HepG2 (cell line): ENCODE measurements at regions not wholly inside any gene's neighbourhood (a gene's known extent, or its start where the extent isn't known, plus 50 kb on each side); places are given as distances from the start of the nearest gene placed in this dataset.

ENCODE experiments used
- ATAC-seq: fragments of 200-7000 bp; cut with Tn5 transposase; 3 replicates; pipeline ENCODE4 v1.9.1; 2020; ENCODE audit warnings: mild to moderate bottlenecking, moderate library complexity
- BruUV-seq: library from RNA; stranded (reverse); fragments of 400-500 nt; replicated peaks from 2 replicates; lab custom pipeline; 2021; lab: Mats Ljungman, UMichigan
- CTCF ChIA-PET: fragments of 300-600 bp; formaldehyde crosslinking; extraction: SDS; loops from one replicate; lab custom pipeline; 2021; ENCODE audit warnings: low total read pairs, inconsistent platforms, low intra/inter-chr PET ratio; lab: Yijun Ruan, JAX
- POLR2A ChIA-PET: fragments of 350-600 bp; sonication (Branson Sonifier 250); formaldehyde crosslinking; loops from one replicate; lab custom pipeline; 2020; ENCODE audit warnings: antibody characterized with exemption, inconsistent platforms; lab: Yijun Ruan, JAX
- DNase-seq: peaks from one replicate; pipeline ENCODE4 v3.0.0-alpha.2; 2015; ENCODE audit warnings: low spot score
- FAIRE-seq: peaks from 3 replicates; lab custom pipeline; 2011; peaks lifted over from hg19 to GRCh38; lab: Jason Lieb, UNC
- H2AFZ ChIP-seq: one replicate; pipeline ENCODE4 v1.6.1; 2011; ENCODE audit warnings: low read length, inconsistent platforms
- H3K27ac ChIP-seq: fragments of 300-600 bp; 3 replicates; pipeline ENCODE4 v1.8.0; 2011; ENCODE audit warnings: mixed run types, mild to moderate bottlenecking, mixed read lengths, low read length, inconsistent platforms; ENCODE audit not compliant: insufficient read depth; ENCODE audit errors: extremely low read length
- H3K27me3 ChIP-seq, 2 experiments: fragments of 200-600 bp in 1 of 2; 2 replicates in 1 of 2; 3 replicates in 1 of 2; pipeline versions ENCODE4 v1.6.0 to v1.8.0; 2011; ENCODE audit warnings: low read length in 2 of 2, mild to moderate bottlenecking in 2 of 2, moderate library complexity in 2 of 2, inconsistent platforms in 1 of 2; ENCODE audit not compliant: insufficient read depth in 2 of 2, control insufficient read depth in 1 of 2
- H3K36me3 ChIP-seq, 2 experiments: fragments of 200-600 bp in 1 of 2; replicated peaks in 1 of 2; 2 replicates in 1 of 2; 3 replicates in 1 of 2; pipeline versions ENCODE4 v1.5.1 to v1.8.0; 2011; ENCODE audit warnings: low read length in 2 of 2, inconsistent platforms in 1 of 2; ENCODE audit not compliant: insufficient read depth in 2 of 2, control insufficient read depth in 1 of 2
- H3K4me1 ChIP-seq: 2 replicates; pipeline ENCODE4 v1.5.1; 2012; ENCODE audit warnings: low read length, inconsistent platforms; ENCODE audit not compliant: insufficient read depth
- H3K4me2 ChIP-seq: 2 replicates; pipeline ENCODE4 v1.6.0; 2011; ENCODE audit warnings: low read depth, low read length, inconsistent platforms
- H3K4me3 ChIP-seq, 3 experiments: fragments of 200-600 bp in 1 of 3; sonication (generic), shearing (Covaris generic) in 1 of 3; replicated peaks in 1 of 3; 2 replicates each; pipeline ENCODE4 v1.5.1; 2011 to 2016; ENCODE audit warnings: low read length in 3 of 3, inconsistent platforms in 2 of 3, low read depth in 2 of 3, mild to moderate bottlenecking in 2 of 3, control low read depth in 1 of 3, mixed read lengths in 1 of 3; ENCODE audit not compliant: insufficient read depth in 1 of 3
- H3K79me2 ChIP-seq: one replicate; pipeline ENCODE4 v1.6.1; 2011; ENCODE audit warnings: low read length, inconsistent platforms; ENCODE audit not compliant: insufficient read depth
- H3K9ac ChIP-seq: 2 replicates; pipeline ENCODE4 v1.6.0; 2011; ENCODE audit warnings: mild to moderate bottlenecking, low read depth, low read length, inconsistent platforms; ENCODE audit not compliant: insufficient read depth
- H3K9me3 ChIP-seq: 2 replicates; pipeline ENCODE4 v1.5.1; 2012; ENCODE audit warnings: mild to moderate bottlenecking, low read length
- H4K20me1 ChIP-seq: 2 replicates; pipeline ENCODE4 v1.6.0; 2011; ENCODE audit warnings: inconsistent platforms, mild to moderate bottlenecking, low read length, moderate library complexity; ENCODE audit not compliant: insufficient read depth
- ATM ChIP-seq: fragments of 450-650 bp; IDR thresholded peaks from 2 replicates; pipeline ENCODE4 v1.7.1; 2017; ENCODE audit warnings: mild to moderate bottlenecking, borderline replicate concordance
- KDM1A ChIP-seq: IDR thresholded peaks from 2 replicates; pipeline ENCODE4 v1.6.1; 2016; ENCODE audit warnings: missing compliant biosample characterization
- KDM2A ChIP-seq: sonication (generic); formaldehyde crosslinking; IDR thresholded peaks from 2 replicates; pipeline ENCODE4 v1.4.0; 2020; ENCODE audit warnings: low read depth, missing genetic modification reagents, borderline replicate concordance
- KDM5B ChIP-seq: sonication (generic); formaldehyde crosslinking; IDR thresholded peaks from 2 replicates; pipeline ENCODE4 v1.4.0; 2020; ENCODE audit warnings: missing genetic modification reagents, mild to moderate bottlenecking, borderline replicate concordance
- NFYB ChIP-seq: sonication (generic); formaldehyde crosslinking; IDR thresholded peaks from 2 replicates; pipeline ENCODE4 v1.4.0; 2020; ENCODE audit warnings: missing genetic modification reagents
- NR2F2 ChIP-seq: IDR thresholded peaks from 2 replicates; pipeline ENCODE4 v1.6.1; 2012; ENCODE audit warnings: low read depth, inconsistent platforms, borderline replicate concordance
- RFX5 ChIP-seq: IDR thresholded peaks from 2 replicates; pipeline ENCODE4 v1.6.1; 2011; ENCODE audit warnings: low read depth, low read length, improper control_type of control experiment
- SAFB2 ChIP-seq: sonication (generic); formaldehyde crosslinking; IDR thresholded peaks from 2 replicates; pipeline ENCODE4 v1.5.1; 2020; ENCODE audit warnings: missing genetic modification reagents, low read depth, mild to moderate bottlenecking, borderline replicate concordance
- SIN3B ChIP-seq: fragments of 150-350 bp; IDR thresholded peaks from 2 replicates; pipeline ENCODE4 v1.6.1; 2014; ENCODE audit warnings: low read length
- TP53 ChIP-seq: sonication (generic); formaldehyde crosslinking; conservative IDR thresholded peaks from 2 replicates; pipeline ENCODE4 v1.4.0; 2020; ENCODE audit warnings: missing genetic modification reagents
- ZC3H13 ChIP-seq: sonication (generic); formaldehyde crosslinking; IDR thresholded peaks from 2 replicates; pipeline ENCODE4 v1.8.1; 2023; ENCODE audit warnings: mild to moderate bottlenecking, missing genetic modification reagents, moderate library complexity
- ZMYM2 ChIP-seq: sonication (generic); formaldehyde crosslinking; IDR thresholded peaks from 2 replicates; pipeline ENCODE4 v1.8.0; 2022; ENCODE audit warnings: mild to moderate bottlenecking, missing genetic modification reagents
- ZNF331 ChIP-seq: sonication (generic); formaldehyde crosslinking; IDR thresholded peaks from 2 replicates; pipeline ENCODE4 v1.4.0; 2020; ENCODE audit warnings: missing genetic modification reagents
- ZZZ3 ChIP-seq: sonication (generic); formaldehyde crosslinking; IDR thresholded peaks from 2 replicates; pipeline ENCODE4 v1.4.0; 2020; ENCODE audit warnings: missing genetic modification reagents, mild to moderate bottlenecking, borderline replicate concordance
- WGBS: methylation state at CpG from one replicate; pipeline ENCODE4 v1.1.6; 2017; ENCODE audit warnings: low lambda C conversion rate; 5-methylcytosine and 5-hydroxymethylcytosine counted together
- in situ Hi-C: cut with HindIII; loops from 2 replicates; pipeline ENCODE4 v1.10.0; 2017; ENCODE audit warnings: low pct_unique_long_range_greater_than_20kb; ENCODE audit not compliant: extremely low pct_ligation_motif_present
- intact Hi-C: fragments of 100-400 bp; cut with micrococcal nuclease; formaldehyde crosslinking; loops from one replicate; pipeline ENCODE4 v1.10.0; 2022; ENCODE audit not compliant: unreplicated experiment
- small RNA-seq, 3 experiments: library from RNA; depleted of rRNA; stranded (forward); fragments of <200 nt; gene quantifications; one replicate each; pipeline ENCODE3, GENCODE V24; 2012; ENCODE audit warnings: low read depth in 2 of 3, low replicate concordance in 1 of 3; ENCODE audit not compliant: insufficient read length in 3 of 3, insufficient read depth in 2 of 3
- TF ChIP-seq, protein P1 (sequence below): IDR thresholded peaks from 2 replicates; pipeline ENCODE4 v1.6.1; 2016; ENCODE audit warnings: mild to moderate bottlenecking, missing biosample characterization, missing genetic modification reagents
- TF ChIP-seq, protein P2 (sequence below): sonication (generic); formaldehyde crosslinking; conservative IDR thresholded peaks from 2 replicates; pipeline ENCODE4 v1.8.1; 2023; ENCODE audit warnings: missing genetic modification reagents
- TF ChIP-seq, protein P3 (sequence below): sonication (generic); formaldehyde crosslinking; conservative IDR thresholded peaks from 2 replicates; pipeline ENCODE4 v1.4.0; 2020; ENCODE audit warnings: missing genetic modification reagents

DNA sequence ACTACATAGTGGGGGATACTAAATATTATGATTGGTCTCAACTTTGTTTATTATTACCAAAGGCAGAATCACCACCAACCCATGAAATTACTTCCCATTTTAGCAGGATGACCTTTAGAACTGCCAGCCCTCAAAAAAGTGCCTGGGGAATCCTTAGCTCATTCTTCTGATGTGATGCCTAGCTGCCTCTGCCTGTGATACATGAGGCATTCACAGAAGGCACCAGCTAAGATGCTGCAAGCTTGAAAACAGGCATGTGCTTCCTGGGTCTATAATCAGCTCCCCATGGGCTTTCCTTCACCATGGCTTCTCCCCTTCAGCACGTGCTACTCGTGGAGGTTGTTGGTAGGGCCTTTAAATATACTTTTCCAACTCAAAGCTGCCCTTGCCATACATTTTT lies 50.4 kb upstream of the ARHGAP20 start:
- Histone ChIP-seq H3K9ac (no peak overlapping the region), H3K9me3 (no peaks in the 10 kb centered on the region), H4K20me1 (no peaks in the 10 kb centered on the region), H3K4me2 (no peak overlapping the region), H3K79me2 (no peaks in the 10 kb centered on the region), H3K27me3 (no peaks in the 10 kb centered on the region), H3K27ac (no peak overlapping the region), H3K4me3 (no peak overlapping the region), H3K36me3 (no peaks in the 10 kb centered on the region), H3K4me1 (peaks cover 6% of the 10 kb centered on the region), H2AFZ (no peak overlapping the region)
- DNase-seq, result no peak
- no peak for FAIRE-seq
- in situ Hi-C loops, result no loop called here
- intact Hi-C loops, result no loop called here
- ATAC-seq, result no peak
- ChIA-PET CTCF (no interaction called here), POLR2A (no interaction called here)
- no TSS peak for BruUV-seq
- TF ChIP-seq KDM2A, result no peak
- TF ChIP-seq SAFB2 (CRISPR knock-in tag), result no peak
- TF ChIP-seq NFYB, result no peak
- TF ChIP-seq KDM1A, result no peak
- TF ChIP-seq, protein P1, sequence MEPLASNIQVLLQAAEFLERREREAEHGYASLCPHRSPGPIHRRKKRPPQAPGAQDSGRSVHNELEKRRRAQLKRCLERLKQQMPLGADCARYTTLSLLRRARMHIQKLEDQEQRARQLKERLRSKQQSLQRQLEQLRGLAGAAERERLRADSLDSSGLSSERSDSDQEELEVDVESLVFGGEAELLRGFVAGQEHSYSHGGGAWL, result no peak
- no peak for TF ChIP-seq ATM
- TF ChIP-seq, protein P2, sequence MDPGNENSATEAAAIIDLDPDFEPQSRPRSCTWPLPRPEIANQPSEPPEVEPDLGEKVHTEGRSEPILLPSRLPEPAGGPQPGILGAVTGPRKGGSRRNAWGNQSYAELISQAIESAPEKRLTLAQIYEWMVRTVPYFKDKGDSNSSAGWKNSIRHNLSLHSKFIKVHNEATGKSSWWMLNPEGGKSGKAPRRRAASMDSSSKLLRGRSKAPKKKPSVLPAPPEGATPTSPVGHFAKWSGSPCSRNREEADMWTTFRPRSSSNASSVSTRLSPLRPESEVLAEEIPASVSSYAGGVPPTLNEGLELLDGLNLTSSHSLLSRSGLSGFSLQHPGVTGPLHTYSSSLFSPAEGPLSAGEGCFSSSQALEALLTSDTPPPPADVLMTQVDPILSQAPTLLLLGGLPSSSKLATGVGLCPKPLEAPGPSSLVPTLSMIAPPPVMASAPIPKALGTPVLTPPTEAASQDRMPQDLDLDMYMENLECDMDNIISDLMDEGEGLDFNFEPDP (CRISPR knock-in tag), result no peak
- no peak for TF ChIP-seq SIN3B
- TF ChIP-seq ZC3H13 (CRISPR knock-in tag), result no peak
- TF ChIP-seq, protein P3, sequence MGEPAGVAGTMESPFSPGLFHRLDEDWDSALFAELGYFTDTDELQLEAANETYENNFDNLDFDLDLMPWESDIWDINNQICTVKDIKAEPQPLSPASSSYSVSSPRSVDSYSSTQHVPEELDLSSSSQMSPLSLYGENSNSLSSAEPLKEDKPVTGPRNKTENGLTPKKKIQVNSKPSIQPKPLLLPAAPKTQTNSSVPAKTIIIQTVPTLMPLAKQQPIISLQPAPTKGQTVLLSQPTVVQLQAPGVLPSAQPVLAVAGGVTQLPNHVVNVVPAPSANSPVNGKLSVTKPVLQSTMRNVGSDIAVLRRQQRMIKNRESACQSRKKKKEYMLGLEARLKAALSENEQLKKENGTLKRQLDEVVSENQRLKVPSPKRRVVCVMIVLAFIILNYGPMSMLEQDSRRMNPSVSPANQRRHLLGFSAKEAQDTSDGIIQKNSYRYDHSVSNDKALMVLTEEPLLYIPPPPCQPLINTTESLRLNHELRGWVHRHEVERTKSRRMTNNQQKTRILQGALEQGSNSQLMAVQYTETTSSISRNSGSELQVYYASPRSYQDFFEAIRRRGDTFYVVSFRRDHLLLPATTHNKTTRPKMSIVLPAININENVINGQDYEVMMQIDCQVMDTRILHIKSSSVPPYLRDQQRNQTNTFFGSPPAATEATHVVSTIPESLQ (CRISPR knock-in tag), result no peak
- no peak for TF ChIP-seq RFX5
- TF ChIP-seq ZNF331, result no peak
- TF ChIP-seq ZMYM2 (CRISPR knock-in tag), result no peak
- no peak for TF ChIP-seq NR2F2
- TF ChIP-seq KDM5B, result no peak
- TF ChIP-seq ZZZ3 (CRISPR knock-in tag), result no peak
- no peak for TF ChIP-seq TP53 (CRISPR knock-in tag)
- WGBS, result 4% methylated on average over 2 of the region's 2 CpGs

Small RNA genes lying in the stretch of these regions (small RNA-seq; reads per million reads assigned to genes)
- gene AP002963.1 (0 reads per million in 3 experiments), gene RNA5SP350 (0 reads per million in 3 experiments)
